DND-41 (cell line): ENCODE measurements at regions not wholly inside any gene's neighbourhood (a gene's known extent, or its start where the extent isn't known, plus 50 kb on each side); places are given as distances from the start of the nearest gene placed in this dataset.

Experiments
- EZH2 ChIP-seq: IDR thresholded peaks from 3 replicates; pipeline ENCODE4 v1.6.1; 2012; ENCODE audit warnings: borderline replicate concordance, low read depth, mild to moderate bottlenecking, moderate library complexity, low read length, inconsistent platforms; ENCODE audit not compliant: severe bottlenecking
- TF ChIP-seq, protein P1 (sequence below): IDR thresholded peaks from 2 replicates; pipeline ENCODE4 v1.5.1; 2012; ENCODE audit warnings: borderline replicate concordance, low read length, moderate library complexity, mild to moderate bottlenecking; ENCODE audit not compliant: poor library complexity, severe bottlenecking; ENCODE audit errors: extremely low read depth

DNA sequence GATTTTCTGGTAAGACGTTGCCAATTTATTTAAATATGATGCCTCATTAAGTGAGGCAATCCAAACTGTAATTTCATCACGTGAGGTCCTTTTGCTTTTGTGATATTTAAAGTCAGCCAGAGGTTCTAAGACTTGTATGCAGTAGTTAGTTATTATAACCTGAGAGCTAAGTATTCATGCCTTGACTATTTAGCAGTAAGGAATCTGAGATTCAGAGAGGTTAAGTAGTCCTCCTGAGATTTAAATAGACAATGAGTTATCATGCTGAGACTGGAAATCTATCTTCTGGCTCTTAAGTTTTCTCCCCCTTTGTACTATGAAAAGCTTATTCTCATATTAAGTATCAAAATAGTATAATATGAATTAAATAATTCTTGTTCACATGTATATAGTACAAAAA, 158.0 kb downstream of the UTRN start:
- TF ChIP-seq, protein P1, sequence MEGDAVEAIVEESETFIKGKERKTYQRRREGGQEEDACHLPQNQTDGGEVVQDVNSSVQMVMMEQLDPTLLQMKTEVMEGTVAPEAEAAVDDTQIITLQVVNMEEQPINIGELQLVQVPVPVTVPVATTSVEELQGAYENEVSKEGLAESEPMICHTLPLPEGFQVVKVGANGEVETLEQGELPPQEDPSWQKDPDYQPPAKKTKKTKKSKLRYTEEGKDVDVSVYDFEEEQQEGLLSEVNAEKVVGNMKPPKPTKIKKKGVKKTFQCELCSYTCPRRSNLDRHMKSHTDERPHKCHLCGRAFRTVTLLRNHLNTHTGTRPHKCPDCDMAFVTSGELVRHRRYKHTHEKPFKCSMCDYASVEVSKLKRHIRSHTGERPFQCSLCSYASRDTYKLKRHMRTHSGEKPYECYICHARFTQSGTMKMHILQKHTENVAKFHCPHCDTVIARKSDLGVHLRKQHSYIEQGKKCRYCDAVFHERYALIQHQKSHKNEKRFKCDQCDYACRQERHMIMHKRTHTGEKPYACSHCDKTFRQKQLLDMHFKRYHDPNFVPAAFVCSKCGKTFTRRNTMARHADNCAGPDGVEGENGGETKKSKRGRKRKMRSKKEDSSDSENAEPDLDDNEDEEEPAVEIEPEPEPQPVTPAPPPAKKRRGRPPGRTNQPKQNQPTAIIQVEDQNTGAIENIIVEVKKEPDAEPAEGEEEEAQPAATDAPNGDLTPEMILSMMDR = no peak
- no peak for TF ChIP-seq EZH2
